HCEC 1CT (cell line): ENCODE measurements at regions not wholly inside any gene's neighbourhood (a gene's known extent, or its start where the extent isn't known, plus 50 kb on each side); places are given as distances from the start of the nearest gene placed in this dataset.

Source experiments
- DNase-seq: peaks from one replicate; pipeline ENCODE4 v3.0.0-alpha.2; 2017

DNA sequence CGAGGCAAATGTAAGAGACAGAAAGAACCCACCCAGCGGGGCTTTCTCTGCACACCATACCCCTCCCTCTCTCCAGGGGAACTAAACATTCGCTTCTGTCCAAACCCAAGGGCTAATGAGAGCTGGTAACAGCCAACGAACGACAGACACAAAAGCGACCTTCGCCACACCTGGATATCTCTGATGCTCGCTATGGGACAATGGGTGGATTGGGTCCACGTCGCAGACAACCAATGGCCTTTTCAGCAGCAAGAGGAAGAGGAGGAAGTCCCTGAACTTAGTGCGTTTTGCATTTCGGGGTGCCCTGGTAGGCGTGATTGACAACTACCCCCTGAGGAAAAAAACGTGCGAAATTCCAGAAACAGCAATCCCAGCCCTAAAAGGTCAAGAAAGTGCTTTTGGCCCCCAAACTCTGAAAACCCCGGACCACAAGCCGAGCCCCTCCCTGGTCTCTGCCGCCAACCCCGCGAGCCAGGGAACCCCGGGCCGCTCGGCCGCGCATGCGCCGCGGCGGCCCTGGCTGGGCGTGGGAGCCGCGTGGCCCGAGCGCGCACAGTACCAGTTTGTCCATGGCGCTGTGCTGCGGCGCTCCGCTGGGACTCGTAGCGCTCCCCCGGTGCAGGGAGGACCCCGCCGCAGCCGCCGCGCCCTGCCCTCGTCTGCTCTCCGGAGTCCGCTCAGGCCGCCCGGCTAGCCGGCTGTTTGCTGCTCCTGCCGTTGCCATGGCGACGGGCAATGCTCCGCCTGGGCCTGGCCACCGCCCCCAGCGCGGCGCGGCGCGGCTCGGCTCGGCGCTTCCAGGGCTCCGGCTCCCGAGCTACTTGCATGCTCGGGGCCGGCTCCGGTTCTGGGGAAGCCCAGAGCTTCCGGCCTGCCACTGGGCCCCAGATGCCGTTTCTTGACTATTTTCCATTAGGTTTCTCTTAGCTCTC is 66.9 kb upstream of the DNAH5 start:
- peak; percentile 92 for DNase-seq

DNA sequence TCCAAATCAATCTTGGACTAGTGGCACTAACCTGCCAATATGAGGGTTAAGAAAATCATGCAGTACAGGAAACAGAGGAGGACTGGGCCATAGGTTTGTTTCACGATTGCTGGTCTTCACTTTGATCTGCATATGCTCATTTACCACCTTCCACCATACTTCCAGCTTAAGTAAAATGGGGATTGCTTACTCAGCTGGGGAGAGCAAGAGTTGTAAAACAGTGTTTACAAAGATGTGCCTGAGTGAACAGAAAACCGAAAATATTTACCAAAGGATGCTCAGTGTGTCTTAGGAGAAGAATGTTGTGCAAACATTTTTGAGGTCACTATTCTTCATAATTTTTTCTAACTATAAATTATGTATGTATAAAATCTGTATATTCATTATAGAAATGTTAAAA is 65.1 kb upstream of the DNAH5 start:
- peak; percentile 37 for DNase-seq

DNA sequence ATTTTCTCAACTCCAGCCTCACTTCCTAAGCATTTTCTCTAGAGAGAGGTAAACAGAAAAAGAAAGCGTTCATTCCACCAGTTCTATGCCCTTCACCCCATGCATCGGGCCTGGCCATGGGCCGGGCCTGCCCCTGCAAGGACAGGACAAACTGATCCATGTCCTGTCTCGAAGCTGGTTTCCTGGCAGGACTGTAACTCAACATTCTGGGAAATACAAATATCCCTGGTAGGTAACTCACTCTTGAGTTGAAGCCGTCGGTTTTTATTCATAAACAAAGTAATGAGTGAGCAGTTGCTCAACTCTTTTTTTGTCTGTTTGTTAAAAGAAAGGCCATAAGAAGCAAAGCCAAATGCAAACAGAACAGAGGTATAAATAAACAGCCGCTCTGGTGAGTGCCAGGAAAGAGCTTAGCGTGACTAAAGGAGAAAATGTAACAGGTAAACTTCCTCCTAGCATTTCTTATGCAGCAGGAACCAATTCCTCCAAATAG is 64.4 kb upstream of the DNAH5 start:
- peak; percentile 56 for DNase-seq

DNA sequence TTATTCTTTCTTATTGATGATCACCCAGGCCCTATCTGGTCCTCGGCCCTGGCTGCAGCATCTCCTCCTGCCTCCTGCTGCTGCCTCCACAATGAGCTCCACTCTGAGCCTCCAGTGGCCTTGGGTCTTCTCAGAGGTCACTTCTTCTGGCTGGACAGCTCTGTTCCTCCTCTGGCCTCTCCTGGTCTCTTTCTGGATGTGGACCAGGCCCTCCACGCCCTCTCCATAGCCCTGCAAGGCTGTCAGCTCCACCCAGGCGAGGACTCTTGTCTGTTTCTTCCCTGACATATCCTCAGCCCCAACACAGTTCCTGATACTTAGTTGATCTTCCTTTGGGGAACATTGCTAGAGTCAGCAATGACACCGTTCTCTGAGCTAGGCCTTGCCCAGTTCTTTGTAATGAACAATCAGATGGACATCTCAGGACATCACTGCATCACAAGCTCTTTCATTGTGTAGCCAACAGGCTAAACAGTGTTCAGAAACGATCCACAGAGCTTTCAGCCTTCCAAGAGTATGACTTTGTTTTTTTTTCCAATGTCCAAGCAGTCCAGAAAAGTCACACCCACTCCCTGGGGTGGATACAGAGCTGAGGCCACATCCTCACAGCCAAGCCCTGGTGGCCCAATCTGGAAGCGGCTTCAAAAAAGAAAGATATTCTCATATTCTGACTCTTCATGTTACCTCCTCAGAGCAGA is 62.5 kb upstream of the DNAH5 start:
- DNase-seq, result no peak

DNA sequence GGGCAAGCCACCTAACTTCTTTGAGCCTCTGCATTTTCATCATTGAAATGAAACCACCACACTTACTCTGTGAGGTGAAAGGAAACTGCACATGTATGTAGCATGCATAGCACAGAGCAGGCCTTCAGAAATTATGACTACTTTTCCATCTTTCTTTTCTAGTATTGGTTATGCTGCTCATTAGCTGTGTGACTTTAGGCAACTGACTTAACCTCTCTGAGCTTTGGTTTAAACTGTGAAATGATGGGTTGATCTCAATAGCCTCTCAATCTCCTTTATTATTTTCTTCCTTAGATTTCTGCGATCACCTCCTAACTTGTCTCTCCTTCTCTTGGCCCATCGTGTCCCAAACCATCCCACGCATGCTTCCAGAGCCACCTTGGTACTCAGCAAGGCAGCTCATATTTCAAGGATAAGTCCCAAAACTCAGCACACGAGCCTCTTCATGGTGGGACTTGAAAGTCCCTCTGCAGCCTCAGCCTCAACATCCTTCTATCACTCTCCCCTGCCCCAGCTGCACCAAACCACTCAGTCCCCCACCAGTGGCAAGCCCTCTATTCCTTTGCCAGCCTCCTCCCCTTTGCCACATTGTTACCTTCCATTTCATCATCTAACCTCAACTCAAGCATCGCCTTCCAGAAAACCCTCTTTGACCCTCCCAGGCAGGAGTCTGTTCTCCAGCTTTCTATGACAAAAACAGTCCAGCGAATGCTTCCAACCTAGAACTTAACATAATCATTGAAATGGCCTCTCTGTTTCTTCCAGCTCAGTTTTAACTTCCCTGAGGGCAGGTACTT is 60.3 kb upstream of the DNAH5 start:
- DNase-seq, result no peak

DNA sequence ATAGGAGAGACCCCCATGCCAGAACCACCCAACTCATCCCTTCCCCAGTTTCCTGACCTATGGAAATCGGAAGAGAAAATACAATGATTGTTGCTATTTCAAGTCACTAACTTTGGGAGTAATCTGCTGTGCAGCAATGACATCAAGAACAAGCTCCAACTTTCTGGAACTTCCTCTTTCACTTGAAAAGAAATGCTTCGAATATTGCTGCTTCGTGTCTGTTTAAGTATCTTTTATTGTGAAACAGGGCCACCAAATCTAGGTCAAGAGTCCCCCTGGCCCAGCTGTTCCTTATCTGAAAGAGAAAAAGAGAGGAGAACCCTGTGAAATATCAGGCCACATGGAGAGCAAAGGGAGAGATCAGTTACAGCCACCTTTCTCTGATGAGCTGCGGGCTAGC is 59.4 kb upstream of the DNAH5 start:
- no peak for DNase-seq

DNA sequence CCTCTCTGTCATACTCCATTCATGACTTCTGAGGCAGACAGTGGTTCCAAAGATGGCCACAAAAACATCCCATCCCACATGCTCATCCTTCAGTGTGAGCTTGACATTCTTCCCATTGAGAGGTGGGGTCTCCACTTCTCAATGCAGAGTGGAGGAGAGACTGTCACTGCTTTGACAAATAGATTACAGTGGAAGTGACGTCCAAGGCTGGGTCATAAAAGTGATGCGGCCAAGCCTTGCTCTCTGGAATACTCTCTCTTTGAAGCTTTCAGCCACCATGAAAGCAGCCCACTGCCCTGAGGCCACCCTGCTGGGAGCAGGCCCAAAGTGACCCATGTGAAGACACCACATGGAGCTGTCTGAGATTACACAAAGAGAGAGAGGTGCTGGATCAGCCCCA is 59.0 kb upstream of the DNAH5 start:
- no peak for DNase-seq

DNA sequence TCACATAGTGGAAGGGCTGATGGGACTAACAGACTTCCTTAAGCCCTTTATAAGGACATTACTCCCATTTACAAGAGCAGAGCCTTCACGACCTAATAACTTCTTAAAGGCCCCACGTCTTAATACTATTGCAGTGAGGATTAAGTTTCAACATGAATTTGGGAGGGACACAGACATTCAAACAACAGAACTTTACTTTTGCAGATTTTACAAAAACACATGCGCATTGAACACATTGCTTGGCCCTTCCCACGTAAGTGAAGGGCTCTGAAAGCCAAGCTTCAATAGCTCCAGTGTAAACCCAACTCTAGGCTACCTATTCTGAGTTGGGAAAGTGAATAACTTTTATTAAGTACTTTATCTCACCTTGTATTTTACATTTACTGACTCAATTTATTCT is 53.8 kb upstream of the DNAH5 start:
- no peak for DNase-seq

DNA sequence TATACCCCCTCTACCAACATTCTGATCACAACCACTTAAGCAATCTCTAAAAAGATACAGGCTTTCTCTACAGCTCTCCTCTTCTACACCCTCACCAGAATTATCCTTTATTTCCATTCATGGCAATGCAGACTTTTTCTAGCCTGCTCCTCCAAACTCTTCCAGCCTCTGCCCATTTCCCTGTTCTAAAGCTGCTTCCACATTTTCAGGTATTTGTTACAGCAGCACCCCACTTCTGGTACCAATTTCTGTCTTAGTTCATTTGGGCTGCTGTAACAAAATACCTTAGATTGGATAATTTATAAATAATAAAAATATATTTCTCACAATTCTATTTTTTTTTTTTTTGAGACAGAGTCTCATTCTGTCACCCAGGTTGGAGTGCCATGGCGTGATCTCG is 53.0 kb upstream of the DNAH5 start:
- no peak for DNase-seq

DNA sequence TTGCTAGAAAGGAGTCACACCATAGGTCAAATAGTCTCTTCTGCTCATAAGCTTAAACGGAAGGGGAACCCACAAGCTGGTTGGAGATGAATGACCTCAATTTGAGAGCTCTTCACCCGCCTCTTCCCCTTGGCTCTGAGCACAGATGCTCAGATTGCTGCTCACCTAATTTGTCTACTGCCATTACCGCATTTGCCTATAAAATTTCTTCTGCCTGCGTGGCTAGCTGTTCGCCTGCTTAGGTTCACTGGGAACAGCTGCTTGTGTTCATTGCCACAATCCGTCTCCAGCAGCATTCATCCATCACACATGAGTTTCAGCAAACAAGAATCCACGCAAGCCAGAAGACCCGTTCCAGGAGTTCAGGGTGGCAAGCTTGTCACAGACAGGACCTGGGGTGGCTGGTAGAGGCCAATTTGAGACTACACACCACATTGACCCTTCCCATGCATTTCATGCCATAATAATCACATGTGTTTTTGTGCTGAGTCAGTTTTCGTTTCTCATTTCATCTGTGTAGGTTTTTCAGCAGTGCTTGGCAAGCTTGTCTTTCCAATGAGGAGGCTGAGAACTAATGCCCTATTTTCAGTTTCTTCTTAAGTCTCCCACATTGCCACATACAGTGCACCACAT is 50.2 kb upstream of the DNAH5 start:
- DNase-seq, result no peak
